Right lobe of liver (tissue), 6 donors: ENCODE measurements at regions not wholly inside any gene's neighbourhood (a gene's known extent, or its start where the extent isn't known, plus 50 kb on each side); places are given as distances from the start of the nearest gene placed in this dataset.

Experiments
- ATAC-seq, 4 donors: fragments of 200-7000 bp; cut with Tn5 transposase; one replicate each; pipeline ENCODE4 v1.9.1; 2020; ENCODE audit warnings: mild to moderate bottlenecking in 4 of 4, moderate library complexity in 4 of 4
- DNase-seq, 3 donors: peaks; one replicate each; pipeline ENCODE4 v3.0.0-alpha.2; 2020
- H3K27ac ChIP-seq, 3 donors: fragments of 200-600 bp; one replicate each; pipeline ENCODE4 v1.8.0; 2022
- H3K27me3 ChIP-seq, 2 donors: fragments of 200-600 bp; one replicate each; pipeline ENCODE4 v1.8.0; 2022
- H3K36me3 ChIP-seq, 4 donors: fragments of 200-600 bp; sonication (generic) in 1 of 4; one replicate each; pipeline versions ENCODE4 v1.5.1 to v1.8.0; 2017 to 2022; ENCODE audit warnings: control low read depth in 1 of 4
- H3K4me1 ChIP-seq, 4 donors: fragments of 200-600 bp; sonication (generic) in 1 of 4; one replicate each; pipeline versions ENCODE4 v1.5.1 to v1.8.0; 2017 to 2022; ENCODE audit warnings: control low read depth in 1 of 4
- H3K4me3 ChIP-seq, 3 donors: fragments of 200-600 bp; one replicate each; pipeline ENCODE4 v1.8.0; 2022
- H3K9me3 ChIP-seq, 4 donors: fragments of 200-600 bp; sonication (generic) in 1 of 4; one replicate each; pipeline versions ENCODE4 v1.5.1 to v1.8.0; 2017 to 2022; ENCODE audit warnings: control low read depth in 1 of 4
- POLR2A ChIP-seq: fragments of 450-650 bp; IDR thresholded peaks from one replicate; pipeline ENCODE4 v1.6.1; 2017; ENCODE audit warnings: antibody characterized with exemption, mild to moderate bottlenecking
- WGBS: methylation state at CpG from one replicate; pipeline ENCODE4 v1.1.6; 2018; ENCODE audit warnings: low coverage, low lambda C conversion rate; ENCODE audit not compliant: insufficient coverage; ENCODE audit errors: missing lambda C conversion rate; 5-methylcytosine and 5-hydroxymethylcytosine counted together
- intact Hi-C, 2 donors: fragments of 100-400 bp; cut with DNase I; formaldehyde crosslinking; loops; one replicate each; pipeline versions ENCODE4 v1.11.2 to v1.14.1; 2022
- TF ChIP-seq, protein P1 (sequence below), 4 donors: fragments of 200-600 bp in 3 of 4; fragments of 450-650 bp in 1 of 4; IDR thresholded peaks; one replicate each; pipeline versions ENCODE4 v1.5.1 to v1.8.0; 2016 to 2022; ENCODE audit warnings: antibody characterized with exemption in 4 of 4, mild to moderate bottlenecking in 2 of 4
- donor health status: DM: no; HTN: yes; CAD: no.
- donor health status: DM: no; HTN: no; CAD: no.
- donor health status: DM: no; HTN: no; CAD: no.
- donor health status: DM: no; HTN: yes; CAD: no.
- donor health status: DM: no; HTN: yes; CAD: no.

DNA sequence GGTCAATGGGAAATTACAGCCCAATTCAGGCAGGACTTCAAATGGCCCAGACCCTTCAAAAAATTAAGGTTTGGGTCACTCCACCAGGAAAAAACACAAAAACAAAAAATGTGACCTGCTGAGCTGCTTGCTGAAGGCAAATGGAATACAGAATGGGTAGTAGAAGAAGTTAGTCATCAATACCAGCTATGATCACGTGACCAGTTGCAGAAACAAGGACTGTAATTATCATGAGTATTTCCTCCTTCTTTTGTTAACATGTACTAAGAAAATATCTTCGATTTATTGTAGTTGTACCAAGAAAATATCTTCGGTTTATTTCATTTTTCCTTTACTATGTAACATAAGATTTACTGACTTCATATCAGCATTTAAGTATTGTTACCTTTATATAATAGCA, 1183.6 kb downstream of the CDH8 start:
- H3K4me3 ChIP-seq: no peak overlapping the region
- DNase-seq (no peak), ATAC-seq (no peak)
- no peaks in the 10 kb centered on the region for H3K36me3 ChIP-seq
- H3K27me3 ChIP-seq: no peaks in the 10 kb centered on the region
- TF ChIP-seq POLR2A: no peak
- TF ChIP-seq, protein P1, sequence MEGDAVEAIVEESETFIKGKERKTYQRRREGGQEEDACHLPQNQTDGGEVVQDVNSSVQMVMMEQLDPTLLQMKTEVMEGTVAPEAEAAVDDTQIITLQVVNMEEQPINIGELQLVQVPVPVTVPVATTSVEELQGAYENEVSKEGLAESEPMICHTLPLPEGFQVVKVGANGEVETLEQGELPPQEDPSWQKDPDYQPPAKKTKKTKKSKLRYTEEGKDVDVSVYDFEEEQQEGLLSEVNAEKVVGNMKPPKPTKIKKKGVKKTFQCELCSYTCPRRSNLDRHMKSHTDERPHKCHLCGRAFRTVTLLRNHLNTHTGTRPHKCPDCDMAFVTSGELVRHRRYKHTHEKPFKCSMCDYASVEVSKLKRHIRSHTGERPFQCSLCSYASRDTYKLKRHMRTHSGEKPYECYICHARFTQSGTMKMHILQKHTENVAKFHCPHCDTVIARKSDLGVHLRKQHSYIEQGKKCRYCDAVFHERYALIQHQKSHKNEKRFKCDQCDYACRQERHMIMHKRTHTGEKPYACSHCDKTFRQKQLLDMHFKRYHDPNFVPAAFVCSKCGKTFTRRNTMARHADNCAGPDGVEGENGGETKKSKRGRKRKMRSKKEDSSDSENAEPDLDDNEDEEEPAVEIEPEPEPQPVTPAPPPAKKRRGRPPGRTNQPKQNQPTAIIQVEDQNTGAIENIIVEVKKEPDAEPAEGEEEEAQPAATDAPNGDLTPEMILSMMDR (IDR thresholded peaks at IDR 0.05): no peak
- no peak overlapping the region for H3K27ac ChIP-seq
- H3K4me1 ChIP-seq: no peaks in the 10 kb centered on the region
- H3K9me3 ChIP-seq: no peaks in the 10 kb centered on the region
- intact Hi-C loops: no loop called here
- WGBS: 24% methylated on average over 3 of the region's 3 CpGs

DNA sequence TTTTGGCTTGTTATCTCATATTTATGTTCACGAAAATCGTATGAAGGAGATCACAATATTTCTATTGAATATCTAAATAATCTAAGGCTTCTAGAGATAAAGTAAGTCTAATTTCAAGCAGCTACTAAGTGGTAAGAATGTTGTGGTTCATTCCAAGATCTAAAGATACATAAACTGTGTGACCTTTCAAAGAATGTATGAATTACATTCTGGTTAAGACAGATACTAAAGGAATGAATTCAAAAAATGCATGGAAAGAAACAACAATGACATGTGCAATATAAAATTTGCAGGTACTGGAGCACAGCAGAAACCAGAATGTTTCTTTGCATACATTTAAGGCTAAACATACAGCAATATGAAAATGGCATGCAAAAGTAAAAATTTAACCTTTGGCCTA, 1214.6 kb downstream of the CDH8 start:
- H3K4me1 ChIP-seq: no peaks in the 10 kb centered on the region
- no peaks in the 10 kb centered on the region for H3K27me3 ChIP-seq
- TF ChIP-seq, protein P1 (IDR thresholded peaks at IDR 0.05): no peak
- TF ChIP-seq POLR2A: no peak
- 59% methylated on average over 2 of the region's 2 CpGs for WGBS
- H3K4me3 ChIP-seq: no peak overlapping the region
- intact Hi-C loops: no loop called here
- DNase-seq (no peak), ATAC-seq (no peak)
- no peaks in the 10 kb centered on the region for H3K36me3 ChIP-seq
- no peak overlapping the region for H3K27ac ChIP-seq
- no peaks in the 10 kb centered on the region for H3K9me3 ChIP-seq

DNA sequence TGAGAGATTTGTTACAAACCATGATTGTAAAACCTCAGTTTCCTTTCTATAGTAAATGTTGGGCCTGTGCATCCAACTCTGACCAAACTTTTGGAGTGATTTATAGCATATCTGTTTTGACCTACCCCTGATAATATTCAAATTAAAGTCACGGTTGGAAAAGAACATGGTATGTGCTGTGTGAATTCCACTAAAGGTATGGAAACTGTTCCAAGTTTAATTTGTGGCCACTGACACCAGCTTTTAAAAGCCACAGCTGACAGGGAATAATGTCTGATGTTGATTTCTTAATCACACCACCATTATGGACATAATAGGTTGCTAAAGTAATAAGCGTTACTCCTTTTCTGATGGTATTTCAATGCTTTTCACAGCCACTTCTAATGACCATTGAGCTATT, 1215.9 kb downstream of the CDH8 start:
- no peaks in the 10 kb centered on the region for H3K27me3 ChIP-seq
- TF ChIP-seq, protein P1 (IDR thresholded peaks at IDR 0.05): no peak
- TF ChIP-seq POLR2A: no peak
- intact Hi-C loops: no loop called here
- no peaks in the 10 kb centered on the region for H3K9me3 ChIP-seq
- ATAC-seq: no peak
- no peak for DNase-seq
- H3K27ac ChIP-seq: no peak overlapping the region
- no peaks in the 10 kb centered on the region for H3K36me3 ChIP-seq
- WGBS: 68% methylated on average over 2 of the region's 2 CpGs
- H3K4me1 ChIP-seq: no peaks in the 10 kb centered on the region
- no peak overlapping the region for H3K4me3 ChIP-seq

DNA sequence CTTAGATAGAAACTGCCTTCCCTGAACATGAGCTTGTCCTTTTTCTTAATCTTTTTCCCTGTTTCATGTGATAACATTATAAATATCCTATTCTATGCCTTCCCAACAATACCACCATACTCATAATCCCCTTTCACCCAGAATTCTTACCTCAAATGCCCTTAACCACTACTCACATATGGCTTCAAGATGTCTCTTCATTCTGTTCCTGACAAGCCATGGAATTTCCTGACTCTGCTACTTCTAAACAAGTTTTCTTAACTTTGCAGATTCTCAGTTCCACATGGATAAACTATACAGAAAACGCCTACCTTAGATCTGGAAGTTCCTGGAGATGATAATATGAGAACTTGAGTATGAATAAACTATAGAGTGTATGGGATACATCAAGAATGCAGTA, 1217.8 kb downstream of the CDH8 start:
- no peaks in the 10 kb centered on the region for H3K4me1 ChIP-seq
- H3K36me3 ChIP-seq: no peaks in the 10 kb centered on the region
- no peaks in the 10 kb centered on the region for H3K27me3 ChIP-seq
- WGBS: 23% methylated on average over 1 of the region's 1 CpG
- TF ChIP-seq, protein P1 (IDR thresholded peaks at IDR 0.05): no peak
- no peak for TF ChIP-seq POLR2A
- no peaks in the 10 kb centered on the region for H3K9me3 ChIP-seq
- no peak for DNase-seq
- H3K27ac ChIP-seq: no peak overlapping the region
- no peak overlapping the region for H3K4me3 ChIP-seq
- intact Hi-C loops: no loop called here
- ATAC-seq: no peak

DNA sequence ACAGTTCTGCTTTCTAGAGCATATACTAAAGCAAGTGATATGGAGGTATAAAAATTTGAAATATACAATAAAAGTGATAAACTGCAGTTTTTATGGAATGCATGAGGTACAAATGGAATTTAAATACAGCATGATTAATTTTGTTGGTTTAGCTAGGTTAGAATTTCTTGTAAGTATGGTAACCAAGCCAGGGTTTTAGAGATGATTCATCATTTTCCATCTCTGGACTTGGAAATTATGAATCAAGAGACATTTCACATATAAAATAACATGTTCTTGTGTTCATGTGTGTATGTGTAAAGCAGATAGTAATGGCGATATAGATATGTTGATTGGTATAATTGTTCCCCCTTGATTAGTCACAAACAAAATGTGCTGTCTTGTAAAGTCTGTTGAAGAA, 1219.8 kb downstream of the CDH8 start:
- DNase-seq (no peak), ATAC-seq (no peak)
- H3K4me3 ChIP-seq: no peak overlapping the region
- H3K36me3 ChIP-seq: no peaks in the 10 kb centered on the region
- H3K27me3 ChIP-seq: no peaks in the 10 kb centered on the region
- TF ChIP-seq, protein P1 (IDR thresholded peaks at IDR 0.05): no peak
- TF ChIP-seq POLR2A: no peak
- no peak overlapping the region for H3K27ac ChIP-seq
- intact Hi-C loops: no loop called here
- no peaks in the 10 kb centered on the region for H3K9me3 ChIP-seq
- no peaks in the 10 kb centered on the region for H3K4me1 ChIP-seq
- WGBS: 71% methylated on average over 1 of the region's 1 CpG
